Stimulated activated CD4-positive, alpha-beta T cell treated with anti-CD3 and anti-CD28 coated beads, Interleukin-4, amount 100 ng/mL, for 24 hours (primary cell): ENCODE measurements at regions not wholly inside any gene's neighbourhood (a gene's known extent, or its start where the extent isn't known, plus 50 kb on each side); places are given as distances from the start of the nearest gene placed in this dataset.

Experiments used
- DNase-seq: peaks from one replicate; pipeline ENCODE4 v3.0.0-alpha.2; 2020

- DNase-seq: no peak
Measured at GRCh38 chr21:16241479-16241963, 511.7 kb downstream of the USP25 start.

DNA sequence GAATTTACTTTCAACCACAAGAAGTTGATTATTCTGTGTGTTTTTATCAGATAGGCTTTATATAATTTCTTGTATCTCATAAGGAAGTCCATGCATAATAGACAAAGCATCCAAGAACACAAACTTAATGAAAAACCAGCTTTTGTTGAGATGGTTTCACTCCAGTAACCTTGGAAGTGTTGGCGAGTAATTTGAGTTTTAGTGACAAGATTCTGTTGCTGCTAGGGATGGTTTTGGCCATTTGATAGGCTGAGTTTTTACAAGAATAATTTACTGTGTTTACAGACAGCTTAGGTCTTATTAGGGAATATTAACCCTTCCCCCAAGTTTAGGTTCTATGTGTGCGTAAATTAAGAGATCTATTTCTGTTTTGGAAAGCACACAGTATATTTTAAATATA, 513.6 kb downstream of the USP25 start:
- DNase-seq: no peak

GRCh38 chr21:16248705-16249104, 518.9 kb downstream of the USP25 start:
- no peak for DNase-seq

DNA sequence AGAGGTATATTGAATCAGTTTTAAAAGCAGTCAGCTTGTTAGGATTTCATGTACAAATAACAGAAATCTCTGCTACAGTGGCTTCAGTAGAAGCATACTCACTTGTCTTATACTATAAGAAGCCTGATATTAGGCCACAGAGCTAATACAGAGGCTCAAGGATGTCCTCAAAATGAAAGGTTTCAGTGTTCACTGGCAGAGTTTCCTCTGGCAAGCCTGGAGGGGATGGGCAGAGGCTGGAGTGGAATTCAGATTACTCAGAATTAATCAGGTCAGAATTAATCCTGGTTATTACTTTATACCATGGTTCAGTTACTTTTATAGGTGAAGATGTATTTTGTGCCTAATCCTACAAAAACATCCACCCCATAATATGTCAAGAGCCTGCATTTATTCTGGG, 520.5 kb downstream of the USP25 start:
- no peak for DNase-seq

- DNase-seq: no peak
Measured at GRCh38 chr21:16258844-16259611, 529.2 kb downstream of the USP25 start.

DNA sequence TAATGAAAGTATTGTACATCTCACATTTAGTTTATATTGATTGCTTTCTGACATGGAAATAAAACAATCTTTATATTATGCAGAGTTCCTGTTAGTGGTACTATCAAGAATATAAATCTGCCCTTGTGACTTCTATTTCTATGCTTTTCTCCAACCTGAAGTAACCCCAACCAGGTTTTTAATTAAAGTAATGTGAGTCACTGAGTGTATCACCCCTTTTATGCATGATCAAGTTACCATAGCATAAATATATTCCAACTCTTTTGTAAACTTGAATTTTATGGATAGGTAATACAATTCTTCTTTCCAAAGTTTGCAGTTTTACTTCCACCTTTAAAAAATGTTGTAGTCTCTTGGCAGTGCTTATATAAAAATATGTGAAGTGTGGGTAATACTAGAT, 532.3 kb downstream of the USP25 start:
- DNase-seq: no peak

GRCh38 chr21:16264319-16264718, 534.5 kb downstream of the USP25 start:
- no peak for DNase-seq

DNA sequence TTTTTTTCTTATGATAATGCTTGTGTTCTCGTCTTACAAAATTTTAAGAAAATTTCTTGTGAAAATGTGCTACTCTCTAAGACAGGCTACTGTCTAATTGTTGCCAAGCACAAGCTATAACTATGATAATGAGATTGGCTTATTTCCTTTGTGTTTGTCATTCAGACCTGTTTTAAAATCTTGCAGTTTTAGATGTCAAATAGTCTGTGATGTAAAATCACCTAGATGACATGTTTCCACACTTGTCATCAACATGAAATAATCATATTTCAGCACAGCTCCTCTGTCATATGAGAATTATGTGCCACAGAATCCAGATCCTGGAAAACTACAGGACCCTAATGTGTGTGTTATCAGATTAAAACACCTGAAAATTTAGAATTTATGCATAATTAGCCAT, 539.7 kb downstream of the USP25 start:
- DNase-seq: no peak

DNA sequence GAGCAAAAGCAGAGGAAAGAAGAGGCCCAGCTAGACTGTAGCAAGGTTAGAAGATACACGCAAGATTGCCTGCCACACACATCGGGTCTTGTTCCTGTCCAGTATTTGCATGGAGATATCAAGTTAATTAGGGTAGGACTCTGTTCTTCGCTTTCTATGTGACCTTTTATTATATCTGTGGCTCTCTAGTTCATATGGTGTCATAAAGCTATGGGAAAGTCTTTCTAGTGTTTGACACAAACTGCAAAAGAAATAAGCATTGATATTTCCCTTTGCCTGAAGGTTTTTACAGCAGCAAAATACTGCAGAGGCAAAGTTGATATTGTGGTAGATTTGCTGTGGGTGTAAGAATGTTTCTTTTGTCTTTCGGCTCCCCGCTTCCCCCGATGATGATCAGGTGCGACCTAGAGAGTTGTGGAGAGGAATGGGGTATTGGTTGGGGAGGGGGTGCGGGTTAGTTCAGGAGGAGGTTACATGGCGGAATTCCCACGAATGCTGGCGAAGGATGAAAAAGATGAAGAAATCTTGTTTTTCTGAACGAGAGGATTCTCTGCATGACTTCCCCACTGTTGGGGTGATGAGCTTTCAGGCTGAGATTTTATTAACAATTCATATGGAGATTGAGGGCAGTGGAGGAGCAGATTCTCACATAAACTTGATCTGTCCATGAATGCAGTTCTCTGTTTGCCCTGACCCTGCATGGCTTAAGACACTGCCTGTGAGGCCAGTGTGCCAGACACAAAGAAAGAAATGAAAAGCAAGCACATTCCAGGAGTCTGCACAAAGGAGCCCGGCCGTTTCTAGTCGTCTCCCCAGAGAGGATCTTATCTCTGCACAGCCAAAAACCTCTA, 550.2 kb downstream of the USP25 start:
- no peak for DNase-seq

GRCh38 chr21:16280686-16281091, 550.9 kb downstream of the USP25 start:
- no peak for DNase-seq

DNA sequence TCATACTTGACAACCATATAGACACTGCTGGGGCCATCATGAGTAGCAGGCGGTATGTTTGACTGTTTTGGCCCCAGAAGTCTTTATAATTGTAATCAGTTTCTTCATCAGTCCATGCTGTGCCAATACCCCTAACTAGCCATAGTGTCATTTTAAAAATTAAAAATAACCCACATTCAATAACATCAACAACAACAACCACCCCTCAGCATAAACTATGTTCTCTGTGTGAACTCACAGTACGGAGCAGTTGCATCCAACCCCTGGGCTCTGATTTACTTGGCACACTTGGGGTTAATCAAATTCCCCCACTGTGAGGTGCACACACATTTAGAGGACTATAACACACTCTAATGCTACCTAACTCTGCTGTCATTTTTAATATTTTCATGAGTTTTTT, 553.7 kb downstream of the USP25 start:
- no peak for DNase-seq

DNA sequence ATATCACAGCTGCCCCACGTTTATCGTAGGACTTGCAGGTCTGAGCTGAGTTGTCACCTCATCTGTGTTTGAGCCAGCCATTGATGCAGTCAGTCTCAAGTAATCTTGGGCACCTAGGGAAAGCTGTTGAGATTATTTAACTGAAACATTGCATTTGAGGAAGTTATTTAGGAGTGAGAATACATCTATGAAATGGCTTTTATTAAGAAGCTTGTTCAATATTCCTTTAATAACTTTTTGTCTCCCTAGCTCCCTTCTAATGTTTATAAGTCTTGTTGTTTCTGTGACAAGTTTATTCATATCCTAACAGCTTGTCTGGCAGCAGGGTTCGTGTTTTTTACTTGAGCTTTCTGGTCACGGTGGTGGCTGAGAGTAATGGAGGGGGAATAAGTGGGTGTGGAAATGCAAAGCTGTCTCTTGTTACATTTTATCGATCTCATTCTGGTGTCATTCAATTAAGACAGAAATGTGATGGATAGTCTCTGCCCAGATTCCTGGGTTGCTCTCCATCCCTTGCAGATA, 555.9 kb downstream of the USP25 start:
- no peak for DNase-seq

DNA sequence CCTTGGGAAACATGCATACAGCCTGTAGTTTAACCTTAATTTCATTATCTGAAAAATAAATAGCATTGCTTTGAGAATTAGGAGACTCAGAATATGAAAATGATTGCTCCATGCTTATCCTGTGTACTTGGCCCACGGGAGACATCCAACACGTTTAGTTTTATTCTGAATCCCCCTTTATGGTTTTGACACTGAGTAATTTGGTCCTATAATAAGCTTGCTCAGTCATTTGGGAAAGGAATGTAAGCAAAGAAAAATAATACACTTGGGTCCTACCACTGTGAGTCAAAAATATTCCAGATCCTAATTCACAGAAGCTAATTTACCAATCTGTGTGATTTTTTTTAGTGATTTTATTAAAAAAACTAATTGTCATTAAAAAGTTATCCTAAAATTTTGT, 557.3 kb downstream of the USP25 start:
- no peak for DNase-seq

- no peak for DNase-seq
Measured at GRCh38 chr21:16291296-16291695, 561.5 kb downstream of the USP25 start.

DNA sequence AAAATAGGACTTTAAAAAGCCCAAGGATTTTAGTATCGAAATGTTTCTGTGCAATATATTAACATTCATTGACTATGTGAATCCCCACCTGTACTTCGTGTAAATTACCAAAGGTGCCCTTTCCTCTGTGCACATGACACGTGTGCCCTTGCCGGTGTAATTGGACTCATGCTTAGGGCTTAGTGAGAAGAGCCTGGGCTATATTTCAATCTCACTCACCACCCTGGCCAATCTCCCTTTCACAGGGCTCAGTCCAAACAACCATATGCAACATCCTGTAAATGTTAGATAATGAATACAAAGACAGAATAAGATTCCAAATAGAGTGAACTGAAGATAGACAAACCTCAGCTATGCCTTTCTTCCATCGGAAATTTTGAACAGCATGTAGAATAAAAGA, 564.3 kb downstream of the USP25 start:
- DNase-seq: no peak

DNA sequence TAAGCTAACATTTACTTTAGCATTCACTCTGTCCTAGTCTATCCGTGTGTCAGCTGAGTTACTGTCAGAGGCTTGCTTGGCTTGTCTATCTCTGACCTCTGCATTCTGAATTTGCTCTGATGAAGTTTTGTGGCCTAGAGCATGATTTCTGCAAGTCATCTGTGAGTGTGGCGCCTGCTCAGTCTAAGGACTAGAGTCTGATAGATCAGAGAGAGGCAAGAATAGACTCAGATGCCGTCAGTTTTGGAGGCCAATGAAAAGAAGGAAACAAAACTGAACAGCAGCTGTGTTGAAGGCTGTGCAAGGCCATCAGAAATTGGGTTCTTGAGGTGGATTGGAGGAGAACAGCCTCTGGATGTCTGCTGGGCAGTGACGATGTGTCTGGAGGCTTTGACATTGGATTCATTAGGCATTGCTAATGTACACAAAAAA, 573.1 kb downstream of the USP25 start:
- no peak for DNase-seq

DNA sequence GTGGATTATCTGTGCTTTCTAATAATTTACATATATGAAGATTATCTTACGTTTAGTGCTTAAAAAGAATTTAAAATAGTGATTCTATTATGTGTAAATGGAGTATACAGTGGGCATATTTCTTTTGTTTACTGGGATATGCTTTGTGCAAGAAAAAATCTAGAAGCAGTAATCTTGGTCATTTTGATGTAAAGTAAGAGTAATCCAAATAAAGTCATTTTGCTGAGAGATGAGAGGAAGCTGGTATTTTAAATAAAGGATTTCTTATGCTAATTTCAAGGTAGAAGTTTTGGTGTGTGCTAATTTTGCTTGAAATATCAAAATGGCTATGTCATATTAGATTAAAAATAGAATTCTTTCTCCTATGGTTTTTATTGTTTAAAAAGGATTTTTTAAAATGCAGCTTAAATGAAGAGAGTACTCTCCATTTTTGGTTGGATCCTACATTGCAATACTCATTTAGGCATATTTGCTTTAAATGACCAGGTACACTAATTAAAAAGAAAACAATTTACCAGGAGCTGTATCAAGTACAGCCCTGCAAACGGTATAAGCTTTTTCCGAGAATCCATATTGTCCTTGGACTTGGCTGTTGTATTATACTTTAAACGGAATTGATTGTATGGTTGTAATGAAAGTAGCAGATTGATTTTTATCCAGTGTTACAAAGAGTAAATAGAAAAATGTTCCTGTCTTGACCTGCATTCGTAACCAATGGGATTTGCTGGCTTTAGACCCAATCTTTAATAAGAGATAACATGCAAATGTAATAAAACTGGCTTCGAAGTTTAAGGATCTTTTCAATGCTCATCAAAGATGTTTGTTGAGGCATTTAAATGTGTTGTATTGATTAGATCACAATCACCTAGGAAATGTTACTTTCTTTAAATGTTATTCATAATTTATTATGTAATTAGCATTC, 574.7 kb downstream of the USP25 start:
- no peak for DNase-seq

DNA sequence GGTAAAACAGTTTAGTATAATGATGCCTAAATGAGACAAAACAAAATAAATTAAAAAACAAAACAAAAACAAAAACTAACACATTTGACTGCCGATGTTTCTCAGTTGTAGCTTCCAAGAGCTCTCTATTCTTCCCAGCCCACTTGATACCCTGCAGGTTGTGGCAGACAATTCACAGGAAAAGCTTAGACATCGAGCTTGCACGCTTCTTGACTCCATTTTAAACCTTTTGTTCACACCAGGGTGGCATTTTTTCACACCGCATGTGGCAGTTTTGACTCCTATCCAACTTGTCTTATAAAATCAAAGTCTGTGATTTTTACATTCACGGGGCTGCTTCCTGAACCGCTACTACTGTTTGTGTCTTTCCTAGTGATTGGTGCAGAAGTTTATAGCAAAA, 575.9 kb downstream of the USP25 start:
- DNase-seq: no peak

GRCh38 chr21:16307256-16307655, 577.5 kb downstream of the USP25 start:
- no peak for DNase-seq

DNA sequence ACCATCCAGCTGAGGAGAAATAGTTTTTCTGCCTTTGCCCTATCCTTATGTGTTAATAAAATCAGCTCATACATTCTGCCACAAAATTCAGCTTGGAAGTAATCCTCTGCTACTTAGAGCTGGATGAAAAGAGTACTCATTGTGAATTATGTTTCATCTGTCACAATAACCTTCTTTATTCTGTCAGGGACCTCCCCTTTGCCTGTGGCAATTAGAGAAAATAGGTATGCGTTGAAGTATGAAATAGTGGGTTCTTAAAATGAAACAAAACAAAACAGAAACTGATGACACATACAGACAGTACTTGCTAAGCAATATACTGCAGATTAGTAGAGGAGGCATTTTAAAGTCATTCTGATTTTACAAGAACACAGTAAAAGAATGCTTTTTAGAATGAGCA, 578.5 kb downstream of the USP25 start:
- DNase-seq: no peak

DNA sequence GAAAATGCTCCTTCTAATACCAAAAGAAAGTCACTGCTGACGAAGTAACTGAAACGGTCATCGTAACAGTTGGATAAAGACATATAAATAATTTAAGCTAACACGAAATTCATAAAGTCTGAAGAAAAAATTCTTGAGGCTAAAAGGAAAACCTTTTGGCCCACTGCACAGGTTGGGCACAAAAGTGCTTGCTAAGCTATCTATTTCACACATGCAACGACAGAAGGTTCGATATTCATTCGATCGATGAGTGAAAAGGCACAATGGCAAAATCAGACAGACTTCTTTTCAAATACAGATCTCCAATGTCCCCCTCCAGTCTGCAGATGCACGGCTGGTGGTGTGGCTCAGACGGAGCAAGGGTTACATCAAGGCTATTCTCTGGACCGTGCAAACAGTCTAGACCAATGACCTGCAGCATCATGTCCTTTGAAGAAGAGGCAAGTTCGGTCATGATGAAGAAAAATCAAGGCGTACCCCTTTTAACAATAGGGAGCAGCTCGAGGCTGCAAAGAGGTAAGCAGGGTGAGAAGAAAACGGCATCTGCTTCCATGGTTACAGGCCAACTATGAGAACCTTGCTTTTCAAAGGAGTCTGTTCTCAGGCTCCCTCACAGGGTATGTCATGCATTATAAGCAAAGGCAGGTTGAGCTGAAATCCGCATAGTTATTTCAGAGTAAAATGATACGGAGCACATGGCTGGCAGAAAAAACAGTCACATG, 579.6 kb downstream of the USP25 start:
- DNase-seq: no peak

DNA sequence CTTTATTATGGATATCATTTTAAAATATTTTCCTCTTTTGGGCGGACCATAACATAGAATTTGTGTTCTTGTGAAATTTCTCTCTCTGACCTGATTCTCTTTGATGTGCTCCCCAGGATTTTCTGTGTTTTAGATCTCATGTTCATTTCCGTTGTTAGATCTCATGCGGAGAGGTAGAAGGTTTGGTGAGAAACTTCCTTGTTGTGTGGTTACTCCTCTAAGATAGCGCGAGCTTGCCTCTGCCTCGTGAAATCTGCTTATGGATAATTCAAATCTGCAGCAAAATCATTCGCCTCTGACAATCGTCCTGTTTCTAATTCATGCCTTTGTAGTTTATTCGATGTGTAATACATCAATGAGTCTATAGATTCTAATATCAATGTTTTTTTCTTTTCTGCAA, 580.4 kb downstream of the USP25 start:
- DNase-seq: no peak
